ENCODE measurements at regions not wholly inside any gene's neighbourhood (a gene's known extent, or its start where the extent isn't known, plus 50 kb on each side); places are given as distances from the start of the nearest gene placed in this dataset.

DNA sequence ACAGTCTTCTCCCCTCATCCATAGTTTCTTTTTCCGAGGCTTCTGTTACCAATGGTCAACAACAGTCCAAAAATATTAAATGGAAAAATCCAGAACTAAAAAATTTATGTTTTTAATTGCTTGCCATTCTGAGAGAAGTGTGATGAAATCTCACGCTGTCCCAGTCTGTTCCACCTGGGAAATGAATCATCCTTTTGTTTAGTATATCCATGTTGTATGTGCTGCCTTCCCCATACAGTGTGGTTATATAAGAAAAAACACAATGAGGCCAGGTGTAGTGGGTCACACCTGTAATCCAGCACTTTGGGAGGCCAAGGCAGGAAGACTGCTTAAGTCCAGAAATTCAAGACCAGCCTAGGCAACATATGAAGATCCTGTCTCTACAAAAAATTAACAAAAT, 161.6 kb downstream of the CHIC2 start:
- no peaks in the 10 kb centered on the region for H3K79me2 ChIP-seq (ENCODE audit: control insufficient read depth, insufficient read depth, low read length)
- peaks cover 18% of the 10 kb centered on the region for H3K4me1 ChIP-seq (ENCODE audit: control insufficient read depth, extremely low read depth, insufficient read depth, low read length)
- no peak overlapping the region for H3K9ac ChIP-seq (ENCODE audit: insufficient read depth, low read length)
- no peak overlapping the region for H3K4me2 ChIP-seq (ENCODE audit: extremely low read depth, insufficient read depth, low read length)
- H2AFZ ChIP-seq (ENCODE audit: low read length) = no peak overlapping the region
- H3K4me3 ChIP-seq (replicated peaks in 1 of 4; ENCODE audit: control extremely low read depth in 1 of 4, insufficient read depth in 1 of 4, low read depth in 3 of 4, low read length in 4 of 4) = no peak overlapping the region
- H3K9me3 ChIP-seq (ENCODE audit: control insufficient read depth, insufficient read depth, low read depth, low read length) = no peaks in the 10 kb centered on the region
- no peaks in the 10 kb centered on the region for H3K36me3 ChIP-seq (ENCODE audit: control insufficient read depth, insufficient read depth, low read length)
- TF ChIP-seq EZH2 (IDR thresholded peaks at IDR 0.05; ENCODE audit: low read length, missing control alignments) = no peak
- TF ChIP-seq, protein P1, sequence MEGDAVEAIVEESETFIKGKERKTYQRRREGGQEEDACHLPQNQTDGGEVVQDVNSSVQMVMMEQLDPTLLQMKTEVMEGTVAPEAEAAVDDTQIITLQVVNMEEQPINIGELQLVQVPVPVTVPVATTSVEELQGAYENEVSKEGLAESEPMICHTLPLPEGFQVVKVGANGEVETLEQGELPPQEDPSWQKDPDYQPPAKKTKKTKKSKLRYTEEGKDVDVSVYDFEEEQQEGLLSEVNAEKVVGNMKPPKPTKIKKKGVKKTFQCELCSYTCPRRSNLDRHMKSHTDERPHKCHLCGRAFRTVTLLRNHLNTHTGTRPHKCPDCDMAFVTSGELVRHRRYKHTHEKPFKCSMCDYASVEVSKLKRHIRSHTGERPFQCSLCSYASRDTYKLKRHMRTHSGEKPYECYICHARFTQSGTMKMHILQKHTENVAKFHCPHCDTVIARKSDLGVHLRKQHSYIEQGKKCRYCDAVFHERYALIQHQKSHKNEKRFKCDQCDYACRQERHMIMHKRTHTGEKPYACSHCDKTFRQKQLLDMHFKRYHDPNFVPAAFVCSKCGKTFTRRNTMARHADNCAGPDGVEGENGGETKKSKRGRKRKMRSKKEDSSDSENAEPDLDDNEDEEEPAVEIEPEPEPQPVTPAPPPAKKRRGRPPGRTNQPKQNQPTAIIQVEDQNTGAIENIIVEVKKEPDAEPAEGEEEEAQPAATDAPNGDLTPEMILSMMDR (conservative IDR thresholded peaks at IDR 0.05 in 1 of 2, IDR thresholded peaks at IDR 0.05 in 1 of 2; ENCODE audit: low read depth in 1 of 2, low read length in 2 of 2) = no peak
- H3K27me3 ChIP-seq (ENCODE audit: control insufficient read depth, insufficient read depth, low read length) = no peaks in the 10 kb centered on the region
- DNase-seq (ENCODE audit: low read depth in 2 of 2) = no peak
- H3K27ac ChIP-seq (ENCODE audit: insufficient read depth, low read length) = no peak overlapping the region
- H4K20me1 ChIP-seq (ENCODE audit: control insufficient read depth, extremely low read depth, insufficient read depth, low read length) = no peaks in the 10 kb centered on the region

DNA sequence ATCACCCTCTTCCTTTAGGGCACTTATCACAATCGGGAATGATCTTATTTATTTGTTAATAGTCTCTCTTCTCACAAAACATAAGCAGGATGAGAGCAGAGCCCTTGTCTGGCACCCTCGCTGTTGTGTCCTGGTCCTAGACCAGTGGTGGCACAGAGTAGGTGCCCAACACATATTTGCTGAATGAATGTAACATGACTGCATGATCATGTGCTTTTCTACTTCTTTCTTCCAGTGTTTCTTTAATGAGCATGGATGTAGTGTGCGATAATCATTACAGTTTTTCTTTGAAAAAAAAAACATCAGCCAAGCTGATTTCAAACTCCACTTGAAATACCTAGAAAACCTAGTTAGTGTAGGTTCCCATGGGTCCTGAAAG, 164.1 kb downstream of the CHIC2 start:
- Histone ChIP-seq H4K20me1 (ENCODE audit: control insufficient read depth, extremely low read depth, insufficient read depth, low read length) (no peaks in the 10 kb centered on the region), H3K9ac (ENCODE audit: insufficient read depth, low read length) (no peak overlapping the region), H3K4me3 (replicated peaks in 1 of 4; ENCODE audit: control extremely low read depth in 1 of 4, insufficient read depth in 1 of 4, low read depth in 3 of 4, low read length in 4 of 4) (no peak overlapping the region), H3K4me1 (ENCODE audit: control insufficient read depth, extremely low read depth, insufficient read depth, low read length) (peaks cover 9% of the 10 kb centered on the region), H3K36me3 (ENCODE audit: control insufficient read depth, insufficient read depth, low read length) (no peaks in the 10 kb centered on the region), H3K27ac (ENCODE audit: insufficient read depth, low read length) (peak overlapping the region; percentile 64), H3K79me2 (ENCODE audit: control insufficient read depth, insufficient read depth, low read length) (no peaks in the 10 kb centered on the region), H2AFZ (ENCODE audit: low read length) (no peak overlapping the region), H3K27me3 (ENCODE audit: control insufficient read depth, insufficient read depth, low read length) (no peaks in the 10 kb centered on the region), H3K9me3 (ENCODE audit: control insufficient read depth, insufficient read depth, low read depth, low read length) (no peaks in the 10 kb centered on the region), H3K4me2 (ENCODE audit: extremely low read depth, insufficient read depth, low read length) (peak overlapping the region; percentile 21)
- no peak for DNase-seq (ENCODE audit: low read depth in 2 of 2)
- TF ChIP-seq, protein P1 (conservative IDR thresholded peaks at IDR 0.05 in 1 of 2, IDR thresholded peaks at IDR 0.05 in 1 of 2; ENCODE audit: low read depth in 1 of 2, low read length in 2 of 2) = no peak
- TF ChIP-seq EZH2 (IDR thresholded peaks at IDR 0.05; ENCODE audit: low read length, missing control alignments) = no peak

DNA sequence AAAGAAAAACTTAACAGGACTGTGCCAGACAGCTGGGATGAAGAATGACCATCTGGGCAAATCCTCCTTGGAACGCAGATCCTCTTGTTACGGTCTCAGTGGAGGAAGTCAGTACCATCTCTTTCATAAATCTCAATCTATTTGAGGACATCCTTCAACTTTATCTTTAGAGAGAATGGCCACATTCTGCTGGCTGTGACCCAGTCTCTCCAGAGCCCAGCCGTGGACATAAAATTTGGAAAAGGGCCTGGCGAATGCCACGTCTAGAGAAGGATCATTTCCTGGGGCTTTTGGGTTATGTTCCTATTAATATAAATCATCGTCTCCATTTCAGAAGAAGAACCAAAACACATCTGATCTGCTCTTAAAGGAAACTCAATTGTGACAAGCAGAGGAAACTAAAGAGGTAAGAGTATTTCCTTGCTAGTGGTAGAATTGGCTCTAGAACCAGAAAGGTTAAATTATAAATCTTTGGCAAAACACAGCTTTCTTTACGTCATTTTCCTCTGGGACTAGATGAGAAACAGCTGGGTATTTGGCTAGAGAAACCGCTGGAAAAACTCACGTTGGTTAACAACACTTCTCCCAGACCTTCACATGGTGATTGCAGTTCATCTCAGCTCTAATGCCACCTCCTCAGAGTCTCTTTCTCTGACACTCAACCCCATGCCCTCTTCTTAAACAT, 164.7 kb downstream of the CHIC2 start:
- Histone ChIP-seq H4K20me1 (ENCODE audit: control insufficient read depth, extremely low read depth, insufficient read depth, low read length) (no peaks in the 10 kb centered on the region), H3K27me3 (ENCODE audit: control insufficient read depth, insufficient read depth, low read length) (no peaks in the 10 kb centered on the region), H3K4me1 (ENCODE audit: control insufficient read depth, extremely low read depth, insufficient read depth, low read length) (peaks cover 8% of the 10 kb centered on the region), H3K4me3 (replicated peaks in 1 of 4; ENCODE audit: control extremely low read depth in 1 of 4, insufficient read depth in 1 of 4, low read depth in 3 of 4, low read length in 4 of 4) (peak overlapping the region in 2 of 4 experiments; percentile 5 to 8), H2AFZ (ENCODE audit: low read length) (no peak overlapping the region), H3K36me3 (ENCODE audit: control insufficient read depth, insufficient read depth, low read length) (no peaks in the 10 kb centered on the region), H3K79me2 (ENCODE audit: control insufficient read depth, insufficient read depth, low read length) (no peaks in the 10 kb centered on the region), H3K27ac (ENCODE audit: insufficient read depth, low read length) (peak overlapping the region; percentile 64), H3K9ac (ENCODE audit: insufficient read depth, low read length) (no peak overlapping the region), H3K4me2 (ENCODE audit: extremely low read depth, insufficient read depth, low read length) (peak overlapping the region; percentile 73), H3K9me3 (ENCODE audit: control insufficient read depth, insufficient read depth, low read depth, low read length) (no peaks in the 10 kb centered on the region)
- TF ChIP-seq, protein P1 (conservative IDR thresholded peaks at IDR 0.05 in 1 of 2, IDR thresholded peaks at IDR 0.05 in 1 of 2; ENCODE audit: low read depth in 1 of 2, low read length in 2 of 2) = no peak
- TF ChIP-seq EZH2 (IDR thresholded peaks at IDR 0.05; ENCODE audit: low read length, missing control alignments) = no peak
- peak; percentile 43 to 94 for DNase-seq (ENCODE audit: low read depth in 2 of 2)
